CD14-positive monocyte (primary cell): ENCODE measurements at regions not wholly inside any gene's neighbourhood (a gene's known extent, or its start where the extent isn't known, plus 50 kb on each side); places are given as distances from the start of the nearest gene placed in this dataset.

ENCODE experiments used
- DNase-seq, 3 donors: peaks; one replicate each; pipeline ENCODE4 v3.0.0-alpha.2; 2011 to 2022
- H2AFZ ChIP-seq: 2 replicates; pipeline ENCODE4 v1.6.0; 2012; ENCODE audit warnings: mild to moderate bottlenecking, low read depth, low read length, inconsistent platforms; ENCODE audit not compliant: insufficient read depth, poor library complexity, severe bottlenecking
- H3K27ac ChIP-seq, 2 donors: 1 replicate in 1 of 2; 2 replicates in 1 of 2; pipeline ENCODE4 v1.5.1; 2012 to 2013; ENCODE audit warnings: low read length in 2 of 2, control low read depth in 1 of 2, inconsistent platforms in 1 of 2, low read depth in 1 of 2, mild to moderate bottlenecking in 1 of 2
- H3K27me3 ChIP-seq, 2 donors: one replicate each; pipeline versions ENCODE4 v1.6.0 to v1.6.1; 2011 to 2013; ENCODE audit warnings: low read length in 2 of 2; ENCODE audit not compliant: control insufficient read depth in 2 of 2, insufficient read depth in 2 of 2
- H3K36me3 ChIP-seq, 2 donors: replicated peaks in 1 of 2; 1 replicate in 1 of 2; 2 replicates in 1 of 2; pipeline versions ENCODE4 v1.5.1 to v1.6.1; 2012 to 2013; ENCODE audit warnings: low read length in 2 of 2, control low read depth in 1 of 2, inconsistent platforms in 1 of 2, mild to moderate bottlenecking in 1 of 2; ENCODE audit not compliant: insufficient read depth in 2 of 2, control insufficient read depth in 1 of 2
- H3K4me1 ChIP-seq, 2 donors: 1 replicate in 1 of 2; 2 replicates in 1 of 2; pipeline versions ENCODE4 v1.5.1 to v1.6.1; 2012 to 2013; ENCODE audit warnings: low read length in 2 of 2, control low read depth in 1 of 2, inconsistent platforms in 1 of 2, mild to moderate bottlenecking in 1 of 2, moderate library complexity in 1 of 2; ENCODE audit not compliant: insufficient read depth in 2 of 2, control insufficient read depth in 1 of 2
- H3K4me2 ChIP-seq: replicated peaks from 2 replicates; pipeline ENCODE3; 2012; ENCODE audit warnings: low read length, moderate library complexity, mild to moderate bottlenecking; ENCODE audit not compliant: poor library complexity, severe bottlenecking; ENCODE audit errors: extremely low read depth
- H3K4me3 ChIP-seq, 3 experiments: fragments of 200-600 bp in 1 of 3; sonication (generic) in 1 of 3; replicated peaks in 1 of 3; 1 replicate in 2 of 3; 2 replicates in 1 of 3; pipeline ENCODE4 v1.5.1; 2011 to 2013; ENCODE audit warnings: low read length in 3 of 3, mild to moderate bottlenecking in 3 of 3, control low read depth in 2 of 3, low read depth in 2 of 3, inconsistent platforms in 1 of 3, moderate library complexity in 1 of 3
- H3K79me2 ChIP-seq: 2 replicates; pipeline ENCODE4 v1.6.0; 2012; ENCODE audit warnings: mild to moderate bottlenecking, control low read depth, inconsistent platforms, low read length, moderate library complexity; ENCODE audit not compliant: insufficient read depth
- H3K9ac ChIP-seq: 2 replicates; pipeline ENCODE4 v1.6.0; 2017; ENCODE audit warnings: low read length, mild to moderate bottlenecking; ENCODE audit not compliant: insufficient read depth, poor library complexity, severe bottlenecking
- H3K9me3 ChIP-seq, 2 donors: replicated peaks in 1 of 2; 1 replicate in 1 of 2; 2 replicates in 1 of 2; pipeline versions ENCODE4 v1.5.1 to v1.6.1; 2012 to 2013; ENCODE audit warnings: low read length in 2 of 2, control low read depth in 1 of 2; ENCODE audit not compliant: control insufficient read depth in 1 of 2, insufficient read depth in 1 of 2
- H4K20me1 ChIP-seq: 2 replicates; pipeline ENCODE4 v1.6.0; 2012; ENCODE audit warnings: mild to moderate bottlenecking, low read length, control low read depth, moderate library complexity; ENCODE audit not compliant: insufficient read depth
- H3K27ac Mint-ChIP-seq, 7 donors: one replicate each; pipeline ENCODE4 v1.8.0; 2020; ENCODE audit warnings: mild to moderate bottlenecking in 7 of 7, mixed read lengths in 7 of 7, moderate library complexity in 6 of 7, inconsistent platforms in 2 of 7
- H3K27me3 Mint-ChIP-seq, 3 donors: one replicate each; pipeline ENCODE4 v1.8.0; 2021 to 2022; ENCODE audit warnings: low read depth in 3 of 3, mild to moderate bottlenecking in 3 of 3, mixed read lengths in 3 of 3, moderate library complexity in 3 of 3, inconsistent platforms in 1 of 3
- H3K36me3 Mint-ChIP-seq, 2 donors: one replicate each; pipeline ENCODE4 v1.8.0; 2020; ENCODE audit warnings: mixed read lengths in 2 of 2, inconsistent platforms in 1 of 2, mild to moderate bottlenecking in 1 of 2
- H3K4me1 Mint-ChIP-seq: one replicate; pipeline ENCODE4 v1.8.0; 2020; ENCODE audit warnings: mild to moderate bottlenecking, mixed read lengths
- H3K4me3 Mint-ChIP-seq, 2 donors: one replicate each; pipeline ENCODE4 v1.8.0; 2020; ENCODE audit warnings: mild to moderate bottlenecking in 2 of 2, mixed read lengths in 2 of 2, moderate library complexity in 1 of 2
- H3K9me3 Mint-ChIP-seq, 7 donors: one replicate each; pipeline ENCODE4 v1.8.0; 2020 to 2022; ENCODE audit warnings: mixed read lengths in 7 of 7, mild to moderate bottlenecking in 6 of 7, moderate library complexity in 6 of 7, inconsistent platforms in 2 of 7
- WGBS: methylation state at CpG from one replicate; pipeline ENCODE4 v1.1.5; 2013; ENCODE audit warnings: missing lambda C conversion rate; ENCODE audit not compliant: insufficient coverage; 5-methylcytosine and 5-hydroxymethylcytosine counted together
- intact Hi-C, 2 donors: fragments of 100-400 bp; cut with micrococcal nuclease; formaldehyde crosslinking; loops; one replicate each; pipeline versions ENCODE4 v1.15.0 to v1.15.1; 2023
- TF ChIP-seq, protein P1 (sequence below): fragments of 200-600 bp; IDR thresholded peaks from one replicate; pipeline ENCODE4 v1.8.0; 2022; ENCODE audit warnings: antibody characterized with exemption, mild to moderate bottlenecking

DNA sequence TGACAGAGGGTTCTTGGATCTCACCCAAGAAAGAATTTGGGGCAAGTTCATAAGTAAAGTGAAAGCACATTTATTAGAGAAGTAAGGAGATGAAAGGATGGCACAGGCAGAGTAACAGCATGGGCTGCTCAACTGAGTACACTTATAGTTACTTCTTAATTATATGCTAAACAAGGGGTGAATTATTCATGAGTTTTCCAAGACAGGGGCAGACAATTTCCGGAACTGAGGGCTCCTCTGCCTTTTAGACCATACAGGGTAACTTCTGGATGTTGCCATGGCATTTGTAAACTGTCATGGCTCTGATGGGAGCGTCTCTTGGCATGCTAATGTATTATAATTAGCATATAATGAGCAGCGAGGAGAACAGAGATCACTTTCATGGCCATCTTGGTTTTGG, 221.2 kb upstream of the STT3B start:
- Histone ChIP-seq H3K4me1 (peaks cover 0 to 2% of the 10 kb centered on the region in 2 donors), H2AFZ (no peak overlapping the region), H3K27me3 (no peaks in the 10 kb centered on the region), H3K27ac (no peak overlapping the region), H3K9me3 (peaks cover 10 to 12% of the 10 kb centered on the region in 2 donors), H4K20me1 (no peaks in the 10 kb centered on the region), H3K36me3 (no peaks in the 10 kb centered on the region), H3K79me2 (no peaks in the 10 kb centered on the region), H3K9ac (no peak overlapping the region), H3K4me3 (no peak overlapping the region), H3K4me2 (no peak overlapping the region)
- Mint-ChIP-seq H3K27me3 (no peaks in the 10 kb centered on the region), H3K27ac (no peak overlapping the region), H3K4me3 (no peak overlapping the region), H3K36me3 (no peaks in the 10 kb centered on the region), H3K4me1 (peaks cover 8% of the 10 kb centered on the region), H3K9me3 (peaks cover 7 to 19% (median 14%) of the 10 kb centered on the region in 7 donors)
- intact Hi-C loops: no loop called here
- DNase-seq: no peak
- TF ChIP-seq, protein P1, sequence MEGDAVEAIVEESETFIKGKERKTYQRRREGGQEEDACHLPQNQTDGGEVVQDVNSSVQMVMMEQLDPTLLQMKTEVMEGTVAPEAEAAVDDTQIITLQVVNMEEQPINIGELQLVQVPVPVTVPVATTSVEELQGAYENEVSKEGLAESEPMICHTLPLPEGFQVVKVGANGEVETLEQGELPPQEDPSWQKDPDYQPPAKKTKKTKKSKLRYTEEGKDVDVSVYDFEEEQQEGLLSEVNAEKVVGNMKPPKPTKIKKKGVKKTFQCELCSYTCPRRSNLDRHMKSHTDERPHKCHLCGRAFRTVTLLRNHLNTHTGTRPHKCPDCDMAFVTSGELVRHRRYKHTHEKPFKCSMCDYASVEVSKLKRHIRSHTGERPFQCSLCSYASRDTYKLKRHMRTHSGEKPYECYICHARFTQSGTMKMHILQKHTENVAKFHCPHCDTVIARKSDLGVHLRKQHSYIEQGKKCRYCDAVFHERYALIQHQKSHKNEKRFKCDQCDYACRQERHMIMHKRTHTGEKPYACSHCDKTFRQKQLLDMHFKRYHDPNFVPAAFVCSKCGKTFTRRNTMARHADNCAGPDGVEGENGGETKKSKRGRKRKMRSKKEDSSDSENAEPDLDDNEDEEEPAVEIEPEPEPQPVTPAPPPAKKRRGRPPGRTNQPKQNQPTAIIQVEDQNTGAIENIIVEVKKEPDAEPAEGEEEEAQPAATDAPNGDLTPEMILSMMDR: no peak
- 93% methylated on average over 3 of the region's 3 CpGs for WGBS

DNA sequence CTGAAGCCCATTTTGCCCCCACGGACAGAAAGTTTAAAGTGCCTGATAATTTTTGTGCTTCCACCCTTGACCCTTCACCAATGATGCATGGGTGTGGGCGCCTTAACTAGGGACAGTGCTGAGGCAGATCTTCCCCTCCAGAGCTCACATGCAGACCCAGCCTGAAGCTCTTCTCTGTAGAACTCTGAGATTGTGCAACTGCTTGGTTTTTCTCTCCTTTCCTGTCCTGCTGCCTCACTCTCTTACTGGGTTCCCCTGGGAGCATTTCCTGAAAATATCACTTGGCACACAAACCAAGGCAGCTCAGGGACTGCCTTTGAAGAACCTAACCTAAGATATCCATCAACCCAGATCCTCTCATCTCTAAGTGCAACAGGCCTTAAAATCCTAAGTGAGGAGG, 220.3 kb upstream of the STT3B start:
- Mint-ChIP-seq H3K27ac (no peak overlapping the region), H3K27me3 (no peaks in the 10 kb centered on the region), H3K4me3 (no peak overlapping the region), H3K9me3 (peaks cover 13 to 25% (median 19%) of the 10 kb centered on the region in 7 donors), H3K36me3 (no peaks in the 10 kb centered on the region), H3K4me1 (peaks cover 8% of the 10 kb centered on the region)
- Histone ChIP-seq H3K4me1 (peaks cover 0 to 2% of the 10 kb centered on the region in 2 donors), H3K79me2 (no peaks in the 10 kb centered on the region), H4K20me1 (no peaks in the 10 kb centered on the region), H3K27me3 (no peaks in the 10 kb centered on the region), H3K9me3 (peaks cover 16 to 18% of the 10 kb centered on the region in 2 donors), H3K27ac (no peak overlapping the region), H2AFZ (no peak overlapping the region), H3K4me2 (no peak overlapping the region), H3K9ac (no peak overlapping the region), H3K36me3 (no peaks in the 10 kb centered on the region), H3K4me3 (no peak overlapping the region)
- TF ChIP-seq, protein P1: no peak
- intact Hi-C loops: no loop called here
- DNase-seq: no peak
- no CpG with 5 or more reads among the region's 2 CpGs for WGBS
